ENCODE measurements at regions not wholly inside any gene's neighbourhood (a gene's known extent, or its start where the extent isn't known, plus 50 kb on each side); places are given as distances from the start of the nearest gene placed in this dataset.

GRCh38 chr2:64848363-64848762 lies 140.8 kb upstream of the SLC1A4 start:
- no peaks in the 10 kb centered on the region for H3K9me3 ChIP-seq (ENCODE audit: control insufficient read depth in 1 of 2, low read length in 2 of 2)
- H3K27me3 ChIP-seq (ENCODE audit: insufficient read depth, low read length) = no peaks in the 10 kb centered on the region
- H3K27me3 Mint-ChIP-seq = no peaks in the 10 kb centered on the region
- H3K4me3 Mint-ChIP-seq = no peak overlapping the region
- H3K36me3 ChIP-seq (ENCODE audit: insufficient read depth, low read length) = no peaks in the 10 kb centered on the region
- H3K4me1 ChIP-seq (ENCODE audit: insufficient read depth, low read length) = no peaks in the 10 kb centered on the region
- ChIA-PET CTCF (ENCODE audit: partially characterized antibody) (interaction anchor here (0.9 to 1.6 kb wide), 5 partner anchors 12 to 241 kb away, joined by 3 to 4 read pairs (median 3); no protein-coding TSS in a partner anchor), POLR2A (ENCODE audit: partially characterized antibody) (interaction anchor here (1.0 kb wide), 1 partner anchor 194 kb away, joined by 4 read pairs; the partner anchor contains the start of gene SERTAD2)
- no peak overlapping the region for H3K27ac Mint-ChIP-seq
- H3K27ac ChIP-seq (ENCODE audit: low read depth, low read length) = no peak overlapping the region
- DNase-seq = no peak
- no peak overlapping the region for H3K4me3 ChIP-seq (ENCODE audit: low read length in 2 of 2)
- no peaks in the 10 kb centered on the region for H3K4me1 Mint-ChIP-seq
- intact Hi-C loops (cut with micrococcal nuclease) = no loop called here
- no peaks in the 10 kb centered on the region for H3K9me3 Mint-ChIP-seq
- no peaks in the 10 kb centered on the region for H3K36me3 Mint-ChIP-seq

- no peaks in the 10 kb centered on the region for H3K36me3 Mint-ChIP-seq
- CTCF ChIA-PET (ENCODE audit: partially characterized antibody) = interaction anchor here (0.9 to 1.6 kb wide), 4 partner anchors 11 to 242 kb away, joined by 3 to 4 read pairs (median 3); no protein-coding TSS in a partner anchor
- H3K4me3 ChIP-seq (ENCODE audit: low read length in 2 of 2) = no peak overlapping the region
- no peaks in the 10 kb centered on the region for H3K4me1 Mint-ChIP-seq
- H3K36me3 ChIP-seq (ENCODE audit: insufficient read depth, low read length) = no peaks in the 10 kb centered on the region
- no peaks in the 10 kb centered on the region for H3K9me3 Mint-ChIP-seq
- H3K4me3 Mint-ChIP-seq = no peak overlapping the region
- POLR2A ChIA-PET (ENCODE audit: partially characterized antibody) = interaction anchor here (1.0 kb wide), 1 partner anchor 195 kb away, joined by 4 read pairs; the partner anchor contains the start of gene SERTAD2
- no peaks in the 10 kb centered on the region for H3K4me1 ChIP-seq (ENCODE audit: insufficient read depth, low read length)
- H3K27ac ChIP-seq (ENCODE audit: low read depth, low read length) = no peak overlapping the region
- intact Hi-C loops (cut with micrococcal nuclease) = no loop called here
- no peaks in the 10 kb centered on the region for H3K27me3 ChIP-seq (ENCODE audit: insufficient read depth, low read length)
- no peaks in the 10 kb centered on the region for H3K27me3 Mint-ChIP-seq
- DNase-seq = no peak
- no peaks in the 10 kb centered on the region for H3K9me3 ChIP-seq (ENCODE audit: control insufficient read depth in 1 of 2, low read length in 2 of 2)
- no peak overlapping the region for H3K27ac Mint-ChIP-seq
These were observed 140.3 kb upstream of the SLC1A4 start for GRCh38 chr2:64848945-64849344.

- POLR2A ChIA-PET (ENCODE audit: partially characterized antibody) = no interaction called here
- H3K9me3 Mint-ChIP-seq = no peaks in the 10 kb centered on the region
- H3K27ac Mint-ChIP-seq = no peak overlapping the region
- intact Hi-C loops (cut with micrococcal nuclease) = no loop called here
- no peak for DNase-seq
- no peaks in the 10 kb centered on the region for H3K9me3 ChIP-seq (ENCODE audit: control insufficient read depth in 1 of 2, low read length in 2 of 2)
- H3K27me3 ChIP-seq (ENCODE audit: insufficient read depth, low read length) = no peaks in the 10 kb centered on the region
- no peaks in the 10 kb centered on the region for H3K36me3 Mint-ChIP-seq
- H3K4me1 Mint-ChIP-seq = no peaks in the 10 kb centered on the region
- no peak overlapping the region for H3K4me3 Mint-ChIP-seq
- CTCF ChIA-PET (ENCODE audit: partially characterized antibody) = interaction anchor here (0.9 to 1.8 kb wide), 4 partner anchors 16 to 23 kb away, joined by 5 to 8 read pairs (median 6); no protein-coding TSS in a partner anchor
- no peaks in the 10 kb centered on the region for H3K27me3 Mint-ChIP-seq
- H3K4me3 ChIP-seq (ENCODE audit: low read length in 2 of 2) = no peak overlapping the region
- no peaks in the 10 kb centered on the region for H3K36me3 ChIP-seq (ENCODE audit: insufficient read depth, low read length)
- H3K27ac ChIP-seq (ENCODE audit: low read depth, low read length) = no peak overlapping the region
- no peaks in the 10 kb centered on the region for H3K4me1 ChIP-seq (ENCODE audit: insufficient read depth, low read length)
These were observed 138.6 kb upstream of the SLC1A4 start for GRCh38 chr2:64850642-64851041.

- Histone ChIP-seq H3K27ac (ENCODE audit: low read depth, low read length) (no peak overlapping the region), H3K9me3 (ENCODE audit: control insufficient read depth in 1 of 2, low read length in 2 of 2) (no peaks in the 10 kb centered on the region), H3K36me3 (ENCODE audit: insufficient read depth, low read length) (no peaks in the 10 kb centered on the region), H3K4me1 (ENCODE audit: insufficient read depth, low read length) (no peaks in the 10 kb centered on the region), H3K27me3 (ENCODE audit: insufficient read depth, low read length) (no peaks in the 10 kb centered on the region), H3K4me3 (ENCODE audit: low read length in 2 of 2) (no peak overlapping the region)
- H3K4me3 Mint-ChIP-seq = peak overlapping the region in 1 of 8 donors; percentile 32
- H3K27ac Mint-ChIP-seq = no peak overlapping the region
- H3K27me3 Mint-ChIP-seq = peaks cover 0 to 2% of the 10 kb centered on the region in 2 donors
- no peak for DNase-seq
- ChIA-PET CTCF (ENCODE audit: partially characterized antibody) (interaction anchor here (1.4 kb wide), 1 partner anchor 21 kb away, joined by 4 read pairs; no protein-coding TSS in a partner anchor), POLR2A (ENCODE audit: partially characterized antibody) (no interaction called here)
- intact Hi-C loops (cut with micrococcal nuclease) = no loop called here
- no peaks in the 10 kb centered on the region for H3K4me1 Mint-ChIP-seq
- H3K36me3 Mint-ChIP-seq = no peaks in the 10 kb centered on the region
- H3K9me3 Mint-ChIP-seq = no peaks in the 10 kb centered on the region
These were observed 136.4 kb upstream of the SLC1A4 start for GRCh38 chr2:64852771-64853241.

GRCh38 chr2:64853306-64853705 lies 135.9 kb upstream of the SLC1A4 start:
- peaks cover 0 to 2% of the 10 kb centered on the region in 2 donors for H3K27me3 Mint-ChIP-seq
- no peak overlapping the region for H3K27ac ChIP-seq (ENCODE audit: low read depth, low read length)
- ChIA-PET POLR2A (ENCODE audit: partially characterized antibody) (no interaction called here), CTCF (ENCODE audit: partially characterized antibody) (interaction anchor here (1.4 kb wide), 1 partner anchor 22 kb away, joined by 4 read pairs; no protein-coding TSS in a partner anchor)
- no peak overlapping the region for H3K4me3 ChIP-seq (ENCODE audit: low read length in 2 of 2)
- no peak for DNase-seq
- H3K4me1 Mint-ChIP-seq = no peaks in the 10 kb centered on the region
- no peaks in the 10 kb centered on the region for H3K4me1 ChIP-seq (ENCODE audit: insufficient read depth, low read length)
- no peaks in the 10 kb centered on the region for H3K36me3 Mint-ChIP-seq
- intact Hi-C loops (cut with micrococcal nuclease) = no loop called here
- H3K36me3 ChIP-seq (ENCODE audit: insufficient read depth, low read length) = no peaks in the 10 kb centered on the region
- H3K27ac Mint-ChIP-seq = no peak overlapping the region
- no peak overlapping the region for H3K4me3 Mint-ChIP-seq
- H3K9me3 Mint-ChIP-seq = no peaks in the 10 kb centered on the region
- H3K9me3 ChIP-seq (ENCODE audit: control insufficient read depth in 1 of 2, low read length in 2 of 2) = no peaks in the 10 kb centered on the region
- no peaks in the 10 kb centered on the region for H3K27me3 ChIP-seq (ENCODE audit: insufficient read depth, low read length)

- peaks cover 3 to 6% of the 10 kb centered on the region in 2 donors for H3K27me3 Mint-ChIP-seq
- peaks cover 0 to under 1% (median under 1%) of the 10 kb centered on the region in 4 donors for H3K4me1 Mint-ChIP-seq
- H3K27ac Mint-ChIP-seq = no peak overlapping the region
- no peak overlapping the region for H3K27ac ChIP-seq (ENCODE audit: low read depth, low read length)
- ChIA-PET POLR2A (ENCODE audit: partially characterized antibody) (no interaction called here), CTCF (ENCODE audit: partially characterized antibody) (interaction anchor here (0.6 kb wide), 1 partner anchor 25 kb away, joined by 3 read pairs; no protein-coding TSS in a partner anchor)
- H3K36me3 Mint-ChIP-seq = no peaks in the 10 kb centered on the region
- no peaks in the 10 kb centered on the region for H3K9me3 Mint-ChIP-seq
- DNase-seq = no peak
- no peaks in the 10 kb centered on the region for H3K4me1 ChIP-seq (ENCODE audit: insufficient read depth, low read length)
- H3K4me3 ChIP-seq (ENCODE audit: low read length in 2 of 2) = no peak overlapping the region
- no peaks in the 10 kb centered on the region for H3K36me3 ChIP-seq (ENCODE audit: insufficient read depth, low read length)
- H3K9me3 ChIP-seq (ENCODE audit: control insufficient read depth in 1 of 2, low read length in 2 of 2) = no peaks in the 10 kb centered on the region
- intact Hi-C loops (cut with micrococcal nuclease) = no loop called here
- H3K4me3 Mint-ChIP-seq = no peak overlapping the region
- no peaks in the 10 kb centered on the region for H3K27me3 ChIP-seq (ENCODE audit: insufficient read depth, low read length)
These were observed 135.3 kb upstream of the SLC1A4 start for GRCh38 chr2:64853894-64854293.

- H3K9me3 ChIP-seq (ENCODE audit: control insufficient read depth in 1 of 2, low read length in 2 of 2) = no peaks in the 10 kb centered on the region
- no peak overlapping the region for H3K4me3 ChIP-seq (ENCODE audit: low read length in 2 of 2)
- Mint-ChIP-seq H3K27ac (no peak overlapping the region), H3K4me1 (peaks cover 0 to 2% (median under 1%) of the 10 kb centered on the region in 4 donors), H3K27me3 (peaks cover 4 to 8% of the 10 kb centered on the region in 2 donors), H3K9me3 (no peaks in the 10 kb centered on the region), H3K4me3 (no peak overlapping the region), H3K36me3 (no peaks in the 10 kb centered on the region)
- CTCF ChIA-PET (ENCODE audit: partially characterized antibody) = no interaction called here
- no peaks in the 10 kb centered on the region for H3K4me1 ChIP-seq (ENCODE audit: insufficient read depth, low read length)
- H3K27me3 ChIP-seq (ENCODE audit: insufficient read depth, low read length) = no peaks in the 10 kb centered on the region
- intact Hi-C loops (cut with micrococcal nuclease) = no loop called here
- DNase-seq = no peak
- H3K36me3 ChIP-seq (ENCODE audit: insufficient read depth, low read length) = no peaks in the 10 kb centered on the region
- H3K27ac ChIP-seq (ENCODE audit: low read depth, low read length) = no peak overlapping the region
- POLR2A ChIA-PET (ENCODE audit: partially characterized antibody) = no interaction called here
These were observed 134.4 kb upstream of the SLC1A4 start for GRCh38 chr2:64854773-64855237.
